HepG2 (cell line): ENCODE measurements at regions not wholly inside any gene's neighbourhood (a gene's known extent, or its start where the extent isn't known, plus 50 kb on each side); places are given as distances from the start of the nearest gene placed in this dataset.

Experiments
- ATAC-seq: fragments of 200-7000 bp; cut with Tn5 transposase; 3 replicates; pipeline ENCODE4 v1.9.1; 2020; ENCODE audit warnings: mild to moderate bottlenecking, moderate library complexity
- BruUV-seq: library from RNA; stranded (reverse); fragments of 400-500 nt; replicated peaks from 2 replicates; lab custom pipeline; 2021; lab: Mats Ljungman, UMichigan
- CTCF ChIA-PET: fragments of 300-600 bp; formaldehyde crosslinking; extraction: SDS; loops from one replicate; lab custom pipeline; 2021; ENCODE audit warnings: low total read pairs, inconsistent platforms, low intra/inter-chr PET ratio; lab: Yijun Ruan, JAX
- POLR2A ChIA-PET: fragments of 350-600 bp; sonication (Branson Sonifier 250); formaldehyde crosslinking; loops from one replicate; lab custom pipeline; 2020; ENCODE audit warnings: antibody characterized with exemption, inconsistent platforms; lab: Yijun Ruan, JAX
- DNase-seq: peaks from one replicate; pipeline ENCODE4 v3.0.0-alpha.2; 2015; ENCODE audit warnings: low spot score
- FAIRE-seq: peaks from 3 replicates; lab custom pipeline; 2011; peaks lifted over from hg19 to GRCh38; lab: Jason Lieb, UNC
- H2AFZ ChIP-seq: one replicate; pipeline ENCODE4 v1.6.1; 2011; ENCODE audit warnings: low read length, inconsistent platforms
- H3K27ac ChIP-seq: fragments of 300-600 bp; 3 replicates; pipeline ENCODE4 v1.8.0; 2011; ENCODE audit warnings: mixed run types, mild to moderate bottlenecking, mixed read lengths, low read length, inconsistent platforms; ENCODE audit not compliant: insufficient read depth; ENCODE audit errors: extremely low read length
- H3K27me3 ChIP-seq, 2 experiments: fragments of 200-600 bp in 1 of 2; 2 replicates in 1 of 2; 3 replicates in 1 of 2; pipeline versions ENCODE4 v1.6.0 to v1.8.0; 2011; ENCODE audit warnings: low read length in 2 of 2, mild to moderate bottlenecking in 2 of 2, moderate library complexity in 2 of 2, inconsistent platforms in 1 of 2; ENCODE audit not compliant: insufficient read depth in 2 of 2, control insufficient read depth in 1 of 2
- H3K36me3 ChIP-seq, 2 experiments: fragments of 200-600 bp in 1 of 2; replicated peaks in 1 of 2; 2 replicates in 1 of 2; 3 replicates in 1 of 2; pipeline versions ENCODE4 v1.5.1 to v1.8.0; 2011; ENCODE audit warnings: low read length in 2 of 2, inconsistent platforms in 1 of 2; ENCODE audit not compliant: insufficient read depth in 2 of 2, control insufficient read depth in 1 of 2
- H3K4me1 ChIP-seq: 2 replicates; pipeline ENCODE4 v1.5.1; 2012; ENCODE audit warnings: low read length, inconsistent platforms; ENCODE audit not compliant: insufficient read depth
- H3K4me2 ChIP-seq: 2 replicates; pipeline ENCODE4 v1.6.0; 2011; ENCODE audit warnings: low read depth, low read length, inconsistent platforms
- H3K4me3 ChIP-seq, 3 experiments: fragments of 200-600 bp in 1 of 3; sonication (generic), shearing (Covaris generic) in 1 of 3; replicated peaks in 1 of 3; 2 replicates each; pipeline ENCODE4 v1.5.1; 2011 to 2016; ENCODE audit warnings: low read length in 3 of 3, inconsistent platforms in 2 of 3, low read depth in 2 of 3, mild to moderate bottlenecking in 2 of 3, control low read depth in 1 of 3, mixed read lengths in 1 of 3; ENCODE audit not compliant: insufficient read depth in 1 of 3
- H3K79me2 ChIP-seq: one replicate; pipeline ENCODE4 v1.6.1; 2011; ENCODE audit warnings: low read length, inconsistent platforms; ENCODE audit not compliant: insufficient read depth
- H3K9ac ChIP-seq: 2 replicates; pipeline ENCODE4 v1.6.0; 2011; ENCODE audit warnings: mild to moderate bottlenecking, low read depth, low read length, inconsistent platforms; ENCODE audit not compliant: insufficient read depth
- H3K9me3 ChIP-seq: 2 replicates; pipeline ENCODE4 v1.5.1; 2012; ENCODE audit warnings: mild to moderate bottlenecking, low read length
- H4K20me1 ChIP-seq: 2 replicates; pipeline ENCODE4 v1.6.0; 2011; ENCODE audit warnings: inconsistent platforms, mild to moderate bottlenecking, low read length, moderate library complexity; ENCODE audit not compliant: insufficient read depth
- AFF4 ChIP-seq: sonication (generic); formaldehyde crosslinking; IDR thresholded peaks from 2 replicates; pipeline ENCODE4 v1.4.0; 2020; ENCODE audit warnings: missing genetic modification reagents
- CHCHD3 ChIP-seq: sonication (generic); formaldehyde crosslinking; IDR thresholded peaks from 2 replicates; pipeline ENCODE4 v1.8.0; 2022; ENCODE audit warnings: mild to moderate bottlenecking, missing genetic modification reagents, moderate library complexity
- ELK4 ChIP-seq: sonication (generic); formaldehyde crosslinking; IDR thresholded peaks from 2 replicates; pipeline ENCODE4 v1.9.0; 2021; ENCODE audit warnings: missing genetic modification reagents, borderline replicate concordance
- GFI1 ChIP-seq: sonication (generic); formaldehyde crosslinking; IDR thresholded peaks from 2 replicates; pipeline ENCODE4 v1.5.0; 2020; ENCODE audit warnings: missing genetic modification reagents, mild to moderate bottlenecking, borderline replicate concordance
- HNRNPLL ChIP-seq: fragments of 200-400 bp; formaldehyde crosslinking; IDR thresholded peaks from 2 replicates; pipeline ENCODE4 v1.6.1; 2017; ENCODE audit warnings: mild to moderate bottlenecking, low read depth, low read length; ENCODE audit not compliant: poor library complexity, severe bottlenecking
- ISX ChIP-seq: sonication (generic); formaldehyde crosslinking; conservative IDR thresholded peaks from 2 replicates; pipeline ENCODE4 v1.5.0; 2020; ENCODE audit warnings: missing genetic modification reagents
- KLF6 ChIP-seq: IDR thresholded peaks from 2 replicates; pipeline ENCODE4 v1.8.0; 2016; ENCODE audit warnings: missing biosample characterization, missing genetic modification reagents
- KLF9 ChIP-seq: IDR thresholded peaks from 2 replicates; pipeline ENCODE4 v1.6.1; 2016; ENCODE audit warnings: low read depth
- MXD4 ChIP-seq: IDR thresholded peaks from 2 replicates; pipeline ENCODE4 v1.6.1; 2016; ENCODE audit warnings: mild to moderate bottlenecking, missing biosample characterization, missing genetic modification reagents
- NCOA2 ChIP-seq: sonication (generic); formaldehyde crosslinking; IDR thresholded peaks from 2 replicates; pipeline ENCODE4 v1.8.0; 2022; ENCODE audit warnings: inconsistent platforms
- RORA ChIP-seq: sonication (generic); formaldehyde crosslinking; IDR thresholded peaks from 2 replicates; pipeline ENCODE4 v1.5.0; 2020; ENCODE audit warnings: mild to moderate bottlenecking, missing genetic modification reagents, moderate library complexity
- TAF1 ChIP-seq: sonication (generic); formaldehyde crosslinking; IDR thresholded peaks from 2 replicates; pipeline ENCODE4 v1.4.0; 2020; ENCODE audit warnings: missing genetic modification reagents
- TMF1 ChIP-seq: sonication (generic); formaldehyde crosslinking; IDR thresholded peaks from 2 replicates; pipeline ENCODE4 v1.8.1; 2022; ENCODE audit warnings: low read depth, missing genetic modification reagents
- ZBTB1 ChIP-seq: sonication (generic); formaldehyde crosslinking; IDR thresholded peaks from 2 replicates; pipeline ENCODE4 v1.4.0; 2020; ENCODE audit warnings: missing genetic modification reagents, borderline replicate concordance
- ZBTB21 ChIP-seq: sonication (generic); formaldehyde crosslinking; IDR thresholded peaks from 2 replicates; pipeline ENCODE4 v1.4.0; 2020; ENCODE audit warnings: missing genetic modification reagents
- ZBTB34 ChIP-seq: sonication (generic); formaldehyde crosslinking; IDR thresholded peaks from 2 replicates; pipeline ENCODE4 v1.8.0; 2022; ENCODE audit warnings: mild to moderate bottlenecking, missing genetic modification reagents
- ZNF558 ChIP-seq: sonication (generic); formaldehyde crosslinking; IDR thresholded peaks from 2 replicates; pipeline ENCODE4 v1.9.0; 2022; ENCODE audit warnings: mild to moderate bottlenecking, missing genetic modification reagents, borderline replicate concordance
- ZNF605 ChIP-seq: sonication (generic); formaldehyde crosslinking; IDR thresholded peaks from 2 replicates; pipeline ENCODE4 v1.8.0; 2022; ENCODE audit warnings: mild to moderate bottlenecking, missing genetic modification reagents
- ZNF749 ChIP-seq: sonication (generic); formaldehyde crosslinking; IDR thresholded peaks from 2 replicates; pipeline ENCODE4 v1.8.0; 2022; ENCODE audit warnings: mild to moderate bottlenecking, missing genetic modification reagents, moderate library complexity, borderline replicate concordance
- ZNF878 ChIP-seq: sonication (generic); formaldehyde crosslinking; IDR thresholded peaks from 2 replicates; pipeline ENCODE4 v1.8.1; 2023; ENCODE audit warnings: mild to moderate bottlenecking, missing genetic modification reagents, moderate library complexity
- ZSCAN9 ChIP-seq: IDR thresholded peaks from 2 replicates; pipeline ENCODE4 v1.6.1; 2016; ENCODE audit warnings: borderline replicate concordance
- WGBS: methylation state at CpG from one replicate; pipeline ENCODE4 v1.1.6; 2017; ENCODE audit warnings: low lambda C conversion rate; 5-methylcytosine and 5-hydroxymethylcytosine counted together
- in situ Hi-C: cut with HindIII; loops from 2 replicates; pipeline ENCODE4 v1.10.0; 2017; ENCODE audit warnings: low pct_unique_long_range_greater_than_20kb; ENCODE audit not compliant: extremely low pct_ligation_motif_present
- intact Hi-C: fragments of 100-400 bp; cut with micrococcal nuclease; formaldehyde crosslinking; loops from one replicate; pipeline ENCODE4 v1.10.0; 2022; ENCODE audit not compliant: unreplicated experiment

GRCh38 chr2:105168543-105168942 lies 73.0 kb upstream of the GPR45 start (continued):
- TF ChIP-seq ISX (CRISPR knock-in tag) (no peak), TMF1 (CRISPR knock-in tag) (no peak), ZNF878 (no peak), ZBTB1 (no peak), ZNF558 (no peak), ZBTB21 (CRISPR knock-in tag) (no peak)

GRCh38 chr2:105175231-105175630 lies 66.3 kb upstream of the GPR45 start:
- in situ Hi-C loops: no loop called here
- CTCF ChIA-PET: no interaction called here
- no peak for TF ChIP-seq ZNF749
- TF ChIP-seq GFI1 (CRISPR knock-in tag): no peak
- TF ChIP-seq CHCHD3 (CRISPR knock-in tag): no peak
- no peak for TF ChIP-seq TAF1 (CRISPR knock-in tag)
- no peak for TF ChIP-seq KLF6 (CRISPR knock-in tag)
- TF ChIP-seq MXD4 (CRISPR knock-in tag): no peak
- no peak for TF ChIP-seq KLF9
- no peak for TF ChIP-seq NCOA2 (CRISPR knock-in tag)
- TF ChIP-seq ZBTB34: no peak
- no peak for TF ChIP-seq HNRNPLL
- TF ChIP-seq ELK4: no peak
- no peak for TF ChIP-seq AFF4
- TF ChIP-seq ZNF605 (CRISPR knock-in tag): no peak
- no peak for TF ChIP-seq RORA (CRISPR knock-in tag)
- no peak for TF ChIP-seq ZSCAN9 (CRISPR knock-in tag)

More at GRCh38 chr2:105175231-105175630, 66.3 kb upstream of the GPR45 start:
- Histone ChIP-seq H3K4me2 (no peak overlapping the region), H3K27ac (no peak overlapping the region), H4K20me1 (no peaks in the 10 kb centered on the region), H3K36me3 (no peaks in the 10 kb centered on the region), H2AFZ (no peak overlapping the region), H3K4me3 (no peak overlapping the region), H3K79me2 (no peaks in the 10 kb centered on the region), H3K9ac (no peak overlapping the region), H3K4me1 (no peaks in the 10 kb centered on the region), H3K27me3 (peaks cover 1 to 21% of the 10 kb centered on the region in 2 experiments; a peak in 4 of 5 replicates), H3K9me3 (no peaks in the 10 kb centered on the region)
- no TSS peak for BruUV-seq
- POLR2A ChIA-PET: no interaction called here
- FAIRE-seq (no peak), DNase-seq (no peak), ATAC-seq (no peak)
- WGBS: 4% methylated on average over 4 of the region's 4 CpGs
- intact Hi-C loops: no loop called here
